GM12872 (cell line): ENCODE measurements at regions not wholly inside any gene's neighbourhood (a gene's known extent, or its start where the extent isn't known, plus 50 kb on each side); places are given as distances from the start of the nearest gene placed in this dataset.

Source experiments
- TF ChIP-seq, protein P1 (sequence below): IDR thresholded peaks from 3 replicates; pipeline ENCODE4 v1.5.1; 2011; ENCODE audit warnings: low read depth, mild to moderate bottlenecking, low read length, moderate library complexity; ENCODE audit not compliant: insufficient read depth

DNA sequence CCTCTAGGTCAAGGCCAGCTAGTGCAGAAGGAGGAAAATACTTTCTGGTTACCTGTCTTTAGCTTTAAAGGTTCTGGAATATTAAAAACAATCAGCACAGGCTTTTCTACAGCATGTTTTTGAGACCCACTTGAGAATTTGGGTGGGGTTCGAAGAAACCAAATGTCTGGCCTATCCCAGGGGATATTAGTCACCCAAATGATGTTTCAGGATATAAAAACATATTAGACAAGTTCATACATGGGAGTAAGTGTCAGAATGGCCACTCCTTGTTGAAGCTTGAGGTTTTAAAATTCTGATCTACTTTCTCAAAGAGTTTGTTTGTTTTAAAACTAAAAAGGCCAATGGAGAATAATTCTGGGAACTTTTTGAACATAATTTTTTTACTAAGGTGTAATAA is 158.6 kb upstream of the DLX2 start:
- TF ChIP-seq, protein P1, sequence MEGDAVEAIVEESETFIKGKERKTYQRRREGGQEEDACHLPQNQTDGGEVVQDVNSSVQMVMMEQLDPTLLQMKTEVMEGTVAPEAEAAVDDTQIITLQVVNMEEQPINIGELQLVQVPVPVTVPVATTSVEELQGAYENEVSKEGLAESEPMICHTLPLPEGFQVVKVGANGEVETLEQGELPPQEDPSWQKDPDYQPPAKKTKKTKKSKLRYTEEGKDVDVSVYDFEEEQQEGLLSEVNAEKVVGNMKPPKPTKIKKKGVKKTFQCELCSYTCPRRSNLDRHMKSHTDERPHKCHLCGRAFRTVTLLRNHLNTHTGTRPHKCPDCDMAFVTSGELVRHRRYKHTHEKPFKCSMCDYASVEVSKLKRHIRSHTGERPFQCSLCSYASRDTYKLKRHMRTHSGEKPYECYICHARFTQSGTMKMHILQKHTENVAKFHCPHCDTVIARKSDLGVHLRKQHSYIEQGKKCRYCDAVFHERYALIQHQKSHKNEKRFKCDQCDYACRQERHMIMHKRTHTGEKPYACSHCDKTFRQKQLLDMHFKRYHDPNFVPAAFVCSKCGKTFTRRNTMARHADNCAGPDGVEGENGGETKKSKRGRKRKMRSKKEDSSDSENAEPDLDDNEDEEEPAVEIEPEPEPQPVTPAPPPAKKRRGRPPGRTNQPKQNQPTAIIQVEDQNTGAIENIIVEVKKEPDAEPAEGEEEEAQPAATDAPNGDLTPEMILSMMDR: no peak

DNA sequence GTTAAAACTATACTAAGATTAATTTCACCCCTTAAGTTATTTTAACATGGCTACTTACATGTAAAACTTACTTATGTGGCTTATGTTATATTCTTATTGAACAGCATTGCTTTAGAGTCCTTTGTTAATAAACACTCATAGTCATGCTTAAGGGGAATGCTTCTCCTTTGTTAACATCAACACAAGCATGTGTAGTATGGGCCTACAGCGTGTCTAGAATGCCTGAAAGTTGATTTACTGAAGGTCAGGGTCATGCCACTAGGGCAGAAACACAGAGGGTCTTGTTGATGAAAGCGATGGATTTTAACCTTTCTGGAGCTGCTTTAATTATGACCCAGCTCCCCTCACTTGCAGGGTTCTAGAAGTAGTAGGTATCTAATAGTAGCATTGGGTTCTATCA is 159.8 kb upstream of the DLX2 start:
- TF ChIP-seq, protein P1: no peak

DNA sequence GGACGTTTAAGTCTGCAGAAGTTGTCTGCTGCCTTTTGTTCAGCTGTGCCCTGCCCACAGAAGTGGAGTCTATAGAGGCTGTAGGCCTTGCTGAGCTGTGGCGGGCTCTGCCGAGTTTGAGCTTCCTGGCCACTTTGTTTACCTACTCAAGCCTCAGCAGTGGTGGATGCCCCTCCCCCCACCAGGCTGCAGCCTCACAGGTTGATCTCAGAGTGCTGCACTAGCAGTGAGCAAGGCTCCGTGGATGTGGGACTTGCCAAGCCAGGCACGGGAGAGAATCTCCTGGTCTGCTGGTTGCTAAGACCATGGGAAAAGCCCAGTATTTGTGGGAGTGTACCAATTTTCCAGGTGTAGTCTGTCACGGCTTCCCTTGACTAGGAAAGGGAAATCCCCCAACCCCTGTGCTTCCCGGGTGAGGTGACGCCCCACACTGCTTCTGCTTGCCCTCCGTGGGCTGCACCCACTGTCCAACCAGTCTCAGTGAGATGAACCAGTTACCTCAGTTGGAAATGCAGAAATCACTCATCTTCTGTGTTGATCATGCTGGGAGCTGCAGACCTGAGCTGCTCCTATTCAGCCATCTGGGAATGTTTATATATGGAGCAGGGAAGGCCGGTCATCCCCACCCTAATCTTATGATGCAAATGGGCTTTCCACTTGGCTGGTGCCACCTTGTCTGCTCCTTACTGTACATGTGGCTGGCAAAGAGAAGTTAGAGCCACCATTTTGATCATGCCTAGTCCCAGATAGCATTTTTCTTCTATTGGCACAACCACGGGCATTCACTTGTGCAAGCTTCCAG is 156.9 kb upstream of the ITGA6 start:
- TF ChIP-seq, protein P1: no peak

DNA sequence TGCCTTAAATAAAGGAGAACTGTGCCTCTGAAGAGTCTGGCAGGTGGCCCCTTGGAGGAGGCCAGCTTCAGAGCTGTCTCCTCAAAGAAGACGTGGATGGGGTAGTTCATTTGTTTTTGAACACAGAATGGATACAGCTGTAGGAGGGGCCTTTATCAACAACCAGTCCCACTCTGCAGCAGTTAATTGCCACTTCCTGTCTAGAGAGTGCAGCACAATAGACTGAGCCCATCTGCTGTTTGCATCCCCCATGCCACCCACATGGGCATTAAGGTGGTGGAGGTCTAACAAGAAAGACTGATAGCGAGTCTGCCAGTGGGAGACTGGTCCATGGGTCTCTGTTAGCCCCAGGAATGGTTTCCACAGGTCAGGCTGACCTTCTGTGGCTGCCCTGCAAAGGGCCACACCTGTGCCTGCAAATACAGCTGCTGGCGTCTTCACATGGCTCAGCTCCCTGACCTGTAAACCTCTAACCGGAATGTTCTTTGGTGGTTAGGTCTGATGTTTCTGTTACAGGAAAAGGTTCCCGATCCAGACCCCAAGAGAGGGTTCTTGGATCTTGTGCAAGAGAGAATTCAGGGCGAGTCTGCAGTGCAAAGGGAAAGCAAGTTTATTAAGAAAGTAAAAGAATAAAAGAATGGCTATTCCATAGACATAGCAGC is 153.3 kb upstream of the ITGA6 start:
- TF ChIP-seq, protein P1: no peak

DNA sequence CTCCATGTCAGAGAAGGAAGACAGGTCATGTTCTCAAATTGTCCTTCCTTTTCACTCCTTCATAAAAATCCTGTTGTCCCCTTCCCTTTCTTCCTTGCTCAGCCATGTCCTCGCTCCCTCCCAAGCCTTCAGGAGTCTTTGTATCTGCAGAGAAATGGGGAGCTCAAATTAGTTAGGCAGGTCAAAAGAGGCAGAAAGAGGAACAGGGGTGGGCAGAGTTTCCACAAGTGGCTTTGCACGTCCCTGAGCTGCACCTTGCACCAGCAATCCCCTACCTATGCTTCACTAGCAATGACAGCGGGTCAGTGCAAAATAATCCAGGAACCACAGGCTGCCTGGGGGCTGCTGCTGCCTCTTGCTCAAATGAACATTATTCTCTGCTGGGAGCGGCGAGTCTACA is 152.1 kb upstream of the ITGA6 start:
- TF ChIP-seq, protein P1: no peak

DNA sequence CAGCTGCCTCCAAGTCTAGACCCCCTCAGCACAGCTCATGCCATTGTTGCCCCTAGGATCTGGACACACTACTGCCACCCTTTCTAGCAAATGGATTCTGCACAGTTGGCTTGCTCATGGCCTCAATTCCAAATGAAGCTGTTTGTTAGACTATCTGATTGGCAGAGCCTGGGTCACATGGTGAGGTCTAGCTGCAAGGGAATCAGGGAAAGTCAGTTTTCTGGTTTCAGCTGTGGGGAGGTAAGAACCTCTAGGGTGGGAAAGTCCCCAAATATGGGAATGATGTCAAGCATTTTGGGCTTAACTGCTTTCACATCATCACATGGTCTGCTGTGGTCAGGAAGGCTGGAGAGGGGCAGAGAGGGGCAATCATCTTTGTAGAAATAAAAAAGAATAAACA is 150.4 kb upstream of the ITGA6 start:
- TF ChIP-seq, protein P1: no peak

DNA sequence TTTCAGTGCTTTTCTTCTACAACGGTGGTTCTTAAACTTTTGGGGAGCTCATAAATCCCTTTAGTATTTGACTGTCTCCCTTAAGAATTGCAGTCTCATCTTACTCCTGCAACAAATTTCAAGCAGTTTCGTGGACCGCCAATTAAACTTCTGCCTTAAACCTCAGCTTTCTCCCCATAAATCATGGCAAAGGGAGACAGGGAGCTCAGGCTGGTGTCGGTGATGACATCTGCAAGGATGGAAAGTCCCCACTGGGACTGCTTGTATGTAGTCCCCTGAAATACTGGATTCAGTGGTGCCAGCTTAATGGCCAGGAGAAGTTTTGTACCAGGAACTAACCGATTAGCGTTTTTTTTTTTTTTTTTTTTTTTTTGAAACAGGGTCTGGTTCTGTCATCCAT is 148.7 kb upstream of the ITGA6 start:
- TF ChIP-seq, protein P1: no peak
